ENCODE measurements at regions not wholly inside any gene's neighbourhood (a gene's known extent, or its start where the extent isn't known, plus 50 kb on each side); places are given as distances from the start of the nearest gene placed in this dataset.

- no peak for TF ChIP-seq CREB1 (CRISPR knock-in tag; IDR thresholded peaks at IDR 0.05; ENCODE audit: low read depth)
- no peak for TF ChIP-seq ETS1 (IDR thresholded peaks at IDR 0.05)
- TF ChIP-seq JUNB (IDR thresholded peaks at IDR 0.05; ENCODE audit: unreplicated experiment): no peak
- no peak for TF ChIP-seq ZNF462 (CRISPR knock-in tag; IDR thresholded peaks at IDR 0.05)
- no peak for TF ChIP-seq NANOG (IDR thresholded peaks at IDR 0.05; ENCODE audit: borderline replicate concordance)
Observed at GRCh38 chr3:84755860-84756259, 202.9 kb upstream of the CADM2 start (continued).

GRCh38 chr3:84759361-84759760 lies 199.4 kb upstream of the CADM2 start:
- Mint-ChIP-seq H3K27me3 (ENCODE audit: insufficient read depth, low read depth, poor library complexity) (peaks cover 2% of the 10 kb centered on the region), H3K27ac (no peak overlapping the region), H3K9me3 (peaks cover 2% of the 10 kb centered on the region; the same call in 1 of the 3 replicates), H3K4me3 (no peak overlapping the region), H3K4me1 (no peaks in the 10 kb centered on the region), H3K36me3 (ENCODE audit: low read depth) (no peaks in the 10 kb centered on the region; the same call in 2 of the 3 replicates)
- peak overlapping the region; percentile 66; the same call in 1 of the 2 replicates for H2AFZ ChIP-seq
- no peaks in the 10 kb centered on the region for H3K36me3 ChIP-seq (ENCODE audit: insufficient read depth)
- DNase-seq (ENCODE audit: low spot score) (no peak), ATAC-seq (no peak)
- no peak overlapping the region for H3K4me3 ChIP-seq
- H4K20me1 ChIP-seq (replicated peaks; ENCODE audit: insufficient read depth): no peaks in the 10 kb centered on the region
- H3K4me2 ChIP-seq: no peak overlapping the region
- no peak overlapping the region for H3K27ac ChIP-seq (ENCODE audit: low read depth)
- no peaks in the 10 kb centered on the region for H3K27me3 ChIP-seq (ENCODE audit: insufficient read depth)
- H3F3A ChIP-seq (replicated peaks; ENCODE audit: low read depth): no peaks in the 10 kb centered on the region
- H3K4me1 ChIP-seq (ENCODE audit: insufficient read depth): no peaks in the 10 kb centered on the region
- H3K9me2 ChIP-seq (ENCODE audit: insufficient read depth): peaks cover 5% of the 10 kb centered on the region
- H3K79me2 ChIP-seq (replicated peaks; ENCODE audit: insufficient read depth): no peaks in the 10 kb centered on the region
- TF ChIP-seq EZH2phosphoT487 (IDR thresholded peaks at IDR 0.05; ENCODE audit: unreplicated experiment): no peak
- TF ChIP-seq, protein P1, sequence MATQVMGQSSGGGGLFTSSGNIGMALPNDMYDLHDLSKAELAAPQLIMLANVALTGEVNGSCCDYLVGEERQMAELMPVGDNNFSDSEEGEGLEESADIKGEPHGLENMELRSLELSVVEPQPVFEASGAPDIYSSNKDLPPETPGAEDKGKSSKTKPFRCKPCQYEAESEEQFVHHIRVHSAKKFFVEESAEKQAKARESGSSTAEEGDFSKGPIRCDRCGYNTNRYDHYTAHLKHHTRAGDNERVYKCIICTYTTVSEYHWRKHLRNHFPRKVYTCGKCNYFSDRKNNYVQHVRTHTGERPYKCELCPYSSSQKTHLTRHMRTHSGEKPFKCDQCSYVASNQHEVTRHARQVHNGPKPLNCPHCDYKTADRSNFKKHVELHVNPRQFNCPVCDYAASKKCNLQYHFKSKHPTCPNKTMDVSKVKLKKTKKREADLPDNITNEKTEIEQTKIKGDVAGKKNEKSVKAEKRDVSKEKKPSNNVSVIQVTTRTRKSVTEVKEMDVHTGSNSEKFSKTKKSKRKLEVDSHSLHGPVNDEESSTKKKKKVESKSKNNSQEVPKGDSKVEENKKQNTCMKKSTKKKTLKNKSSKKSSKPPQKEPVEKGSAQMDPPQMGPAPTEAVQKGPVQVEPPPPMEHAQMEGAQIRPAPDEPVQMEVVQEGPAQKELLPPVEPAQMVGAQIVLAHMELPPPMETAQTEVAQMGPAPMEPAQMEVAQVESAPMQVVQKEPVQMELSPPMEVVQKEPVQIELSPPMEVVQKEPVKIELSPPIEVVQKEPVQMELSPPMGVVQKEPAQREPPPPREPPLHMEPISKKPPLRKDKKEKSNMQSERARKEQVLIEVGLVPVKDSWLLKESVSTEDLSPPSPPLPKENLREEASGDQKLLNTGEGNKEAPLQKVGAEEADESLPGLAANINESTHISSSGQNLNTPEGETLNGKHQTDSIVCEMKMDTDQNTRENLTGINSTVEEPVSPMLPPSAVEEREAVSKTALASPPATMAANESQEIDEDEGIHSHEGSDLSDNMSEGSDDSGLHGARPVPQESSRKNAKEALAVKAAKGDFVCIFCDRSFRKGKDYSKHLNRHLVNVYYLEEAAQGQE (IDR thresholded peaks at IDR 0.05; ENCODE audit: unreplicated experiment): no peak
- no peak for TF ChIP-seq STAT1 (IDR thresholded peaks at IDR 0.05; ENCODE audit: unreplicated experiment)
- TF ChIP-seq, protein P2, sequence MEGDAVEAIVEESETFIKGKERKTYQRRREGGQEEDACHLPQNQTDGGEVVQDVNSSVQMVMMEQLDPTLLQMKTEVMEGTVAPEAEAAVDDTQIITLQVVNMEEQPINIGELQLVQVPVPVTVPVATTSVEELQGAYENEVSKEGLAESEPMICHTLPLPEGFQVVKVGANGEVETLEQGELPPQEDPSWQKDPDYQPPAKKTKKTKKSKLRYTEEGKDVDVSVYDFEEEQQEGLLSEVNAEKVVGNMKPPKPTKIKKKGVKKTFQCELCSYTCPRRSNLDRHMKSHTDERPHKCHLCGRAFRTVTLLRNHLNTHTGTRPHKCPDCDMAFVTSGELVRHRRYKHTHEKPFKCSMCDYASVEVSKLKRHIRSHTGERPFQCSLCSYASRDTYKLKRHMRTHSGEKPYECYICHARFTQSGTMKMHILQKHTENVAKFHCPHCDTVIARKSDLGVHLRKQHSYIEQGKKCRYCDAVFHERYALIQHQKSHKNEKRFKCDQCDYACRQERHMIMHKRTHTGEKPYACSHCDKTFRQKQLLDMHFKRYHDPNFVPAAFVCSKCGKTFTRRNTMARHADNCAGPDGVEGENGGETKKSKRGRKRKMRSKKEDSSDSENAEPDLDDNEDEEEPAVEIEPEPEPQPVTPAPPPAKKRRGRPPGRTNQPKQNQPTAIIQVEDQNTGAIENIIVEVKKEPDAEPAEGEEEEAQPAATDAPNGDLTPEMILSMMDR (conservative IDR thresholded peaks at IDR 0.05; ENCODE audit: low read depth in 2 of 2): no peak
